Activated CD4-positive, alpha-beta T cell treated with anti-CD3 and anti-CD28 coated beads for 36 hours (primary cell): ENCODE measurements at regions not wholly inside any gene's neighbourhood (a gene's known extent, or its start where the extent isn't known, plus 50 kb on each side); places are given as distances from the start of the nearest gene placed in this dataset.

Experiments
- ATAC-seq: fragments of 200-7000 bp; cut with Tn5 transposase; one replicate; pipeline ENCODE4 v1.10.0; 2021; ENCODE audit warnings: mild to moderate bottlenecking, moderate library complexity
- CTCF ChIA-PET: fragments of 350-600 bp; sonication (Branson Sonifier 250); formaldehyde crosslinking; loops from one replicate; lab custom pipeline; 2021; ENCODE audit warnings: antibody characterized with exemption; lab: Charles Lee
- POLR2A ChIA-PET: fragments of 350-600 bp; sonication (Branson Sonifier 250); formaldehyde crosslinking; loops from one replicate; lab custom pipeline; 2021; ENCODE audit warnings: antibody characterized with exemption, inconsistent platforms; lab: Charles Lee
- DNase-seq: peaks from one replicate; pipeline ENCODE4 v3.0.0-alpha.2; 2020
- H3K27ac Mint-ChIP-seq: one replicate; pipeline ENCODE4 v1.8.0; 2021; ENCODE audit warnings: mixed read lengths
- H3K27me3 Mint-ChIP-seq: one replicate; pipeline ENCODE4 v1.8.0; 2021; ENCODE audit warnings: mixed read lengths
- H3K36me3 Mint-ChIP-seq: one replicate; pipeline ENCODE4 v1.8.0; 2021; ENCODE audit warnings: low read depth, mixed read lengths
- H3K4me1 Mint-ChIP-seq: one replicate; pipeline ENCODE4 v1.8.0; 2021; ENCODE audit warnings: mixed read lengths
- H3K4me3 Mint-ChIP-seq: one replicate; pipeline ENCODE4 v1.8.0; 2021; ENCODE audit warnings: mild to moderate bottlenecking, moderate library complexity, mixed read lengths
- H3K9me3 Mint-ChIP-seq: one replicate; pipeline ENCODE4 v1.8.0; 2021; ENCODE audit warnings: low read depth, mixed read lengths
- intact Hi-C, 2 experiments: fragments of 100-400 bp; cut with DNase I in 1 of 2; cut with micrococcal nuclease in 1 of 2; formaldehyde crosslinking; loops; one replicate each; pipeline versions ENCODE4 v1.14.2 to v1.15.1; 2022 to 2024; cut with DNase I, micrococcal nuclease

GRCh38 chr13:42396901-42397655 is 125.1 kb downstream of the AKAP11 start:
- Mint-ChIP-seq H3K9me3 (peaks cover 3% of the 10 kb centered on the region), H3K27ac (peak overlapping the region; percentile 100), H3K4me1 (peaks cover 85% of the 10 kb centered on the region), H3K36me3 (peaks cover 61% of the 10 kb centered on the region), H3K27me3 (no peaks in the 10 kb centered on the region), H3K4me3 (peak overlapping the region; percentile 80)
- POLR2A ChIA-PET, result interaction anchor here (0.9 to 5.4 kb wide), 10 partner anchors 9 to 594 kb away, joined by 3 to 53 read pairs (median 6); no protein-coding TSS in a partner anchor
- intact Hi-C loops, result loop anchor here (1.0 to 10.0 kb wide), 3 partner anchors 8 to 932 kb away; no protein-coding TSS in a partner anchor
- ATAC-seq, result no peak
- peak; percentile 46 for DNase-seq
- CTCF ChIA-PET, result interaction anchor here (0.6 to 1.7 kb wide), 6 partner anchors 7 to 100 kb away, joined by 3 to 5 read pairs (median 3); no protein-coding TSS in a partner anchor

GRCh38 chr13:42398533-42398932 is 126.6 kb downstream of the AKAP11 start:
- no peak for DNase-seq
- intact Hi-C loops, result loop anchor here in 1 of 2 experiments (10.0 kb wide), 2 partner anchors 656 to 934 kb away; no protein-coding TSS in a partner anchor
- peaks cover 81% of the 10 kb centered on the region for H3K4me1 Mint-ChIP-seq
- H3K36me3 Mint-ChIP-seq, result peaks cover 63% of the 10 kb centered on the region
- ATAC-seq, result no peak
- H3K9me3 Mint-ChIP-seq, result peaks cover 3% of the 10 kb centered on the region
- CTCF ChIA-PET, result interaction anchor here (0.6 kb wide), 1 partner anchor 99 kb away, joined by 4 read pairs; no protein-coding TSS in a partner anchor
- no peaks in the 10 kb centered on the region for H3K27me3 Mint-ChIP-seq
- H3K27ac Mint-ChIP-seq, result no peak overlapping the region
- no peak overlapping the region for H3K4me3 Mint-ChIP-seq
- POLR2A ChIA-PET, result no interaction called here

GRCh38 chr13:42400188-42400833 is 128.4 kb downstream of the AKAP11 start:
- POLR2A ChIA-PET, result no interaction called here
- peak overlapping the region; percentile 43 for H3K27ac Mint-ChIP-seq
- peaks cover 57% of the 10 kb centered on the region for H3K36me3 Mint-ChIP-seq

GRCh38 chr13:42401376-42401775 is 129.4 kb downstream of the AKAP11 start:
- POLR2A ChIA-PET, result no interaction called here
- intact Hi-C loops, result no loop called here
- Mint-ChIP-seq H3K4me1 (peaks cover 79% of the 10 kb centered on the region), H3K27ac (peak overlapping the region; percentile 58), H3K4me3 (no peak overlapping the region), H3K9me3 (peaks cover 3% of the 10 kb centered on the region), H3K36me3 (peaks cover 56% of the 10 kb centered on the region), H3K27me3 (no peaks in the 10 kb centered on the region)
- no peak for ATAC-seq
- DNase-seq, result no peak
- CTCF ChIA-PET, result interaction anchor here (0.9 kb wide), 1 partner anchor 48 kb away, joined by 4 read pairs; no protein-coding TSS in a partner anchor

More at GRCh38 chr13:42400188-42400833, 128.4 kb downstream of the AKAP11 start:
- no peak overlapping the region for H3K4me3 Mint-ChIP-seq
- H3K4me1 Mint-ChIP-seq, result peaks cover 76% of the 10 kb centered on the region
- ATAC-seq, result no peak
- intact Hi-C loops, result no loop called here
- no peaks in the 10 kb centered on the region for H3K27me3 Mint-ChIP-seq
- DNase-seq, result no peak
- H3K9me3 Mint-ChIP-seq, result peaks cover 3% of the 10 kb centered on the region
- CTCF ChIA-PET, result interaction anchor here (0.7 kb wide), 1 partner anchor 436 kb away, joined by 3 read pairs; no protein-coding TSS in a partner anchor

GRCh38 chr13:42405665-42406390 is 133.9 kb downstream of the AKAP11 start:
- CTCF ChIA-PET, result interaction anchor here (0.7 to 1.5 kb wide), 5 partner anchors 9 to 92 kb away, joined by 3 to 5 read pairs (median 4); no protein-coding TSS in a partner anchor
- DNase-seq (peak; percentile 83), ATAC-seq (peak; percentile 86)
- Mint-ChIP-seq H3K9me3 (no peaks in the 10 kb centered on the region), H3K4me1 (peaks cover 62% of the 10 kb centered on the region), H3K27me3 (no peaks in the 10 kb centered on the region), H3K27ac (peak overlapping the region; percentile 94), H3K4me3 (peak overlapping the region; percentile 48), H3K36me3 (peaks cover 44% of the 10 kb centered on the region)
- POLR2A ChIA-PET, result interaction anchor here (0.5 to 2.3 kb wide), 8 partner anchors 9 to 653 kb away, joined by 3 to 24 read pairs (median 5); no protein-coding TSS in a partner anchor
- intact Hi-C loops, result loop anchor here (1.0 to 5.0 kb wide), 7 partner anchors 9 to 129 kb away; no protein-coding TSS in a partner anchor

GRCh38 chr13:42409075-42409474 is 137.1 kb downstream of the AKAP11 start:
- intact Hi-C loops, result loop anchor here in 1 of 2 experiments (5.0 kb wide), 2 partner anchors 77 to 132 kb away; no protein-coding TSS in a partner anchor
- no peak for ATAC-seq
- peaks cover 41% of the 10 kb centered on the region for H3K36me3 Mint-ChIP-seq

GRCh38 chr13:42409551-42409950 is 137.6 kb downstream of the AKAP11 start:
- peaks cover 53% of the 10 kb centered on the region for H3K4me1 Mint-ChIP-seq
- H3K36me3 Mint-ChIP-seq, result peaks cover 42% of the 10 kb centered on the region
- H3K27ac Mint-ChIP-seq, result no peak overlapping the region
- DNase-seq, result no peak
- H3K4me3 Mint-ChIP-seq, result no peak overlapping the region
- ChIA-PET CTCF (interaction anchor here (1.5 kb wide), 1 partner anchor 17 kb away, joined by 3 read pairs; no protein-coding TSS in a partner anchor), POLR2A (no interaction called here)
- no peaks in the 10 kb centered on the region for H3K27me3 Mint-ChIP-seq
- intact Hi-C loops, result loop anchor here in 1 of 2 experiments (5.0 kb wide), 2 partner anchors 77 to 132 kb away; no protein-coding TSS in a partner anchor
- no peak for ATAC-seq
- no peaks in the 10 kb centered on the region for H3K9me3 Mint-ChIP-seq

More at GRCh38 chr13:42409075-42409474, 137.1 kb downstream of the AKAP11 start:
- DNase-seq, result no peak
- Mint-ChIP-seq H3K4me3 (no peak overlapping the region), H3K27ac (no peak overlapping the region), H3K9me3 (no peaks in the 10 kb centered on the region), H3K27me3 (no peaks in the 10 kb centered on the region), H3K4me1 (peaks cover 56% of the 10 kb centered on the region)
- ChIA-PET POLR2A (no interaction called here), CTCF (interaction anchor here (1.5 kb wide), 1 partner anchor 16 kb away, joined by 3 read pairs; no protein-coding TSS in a partner anchor)

- DNase-seq (no peak), ATAC-seq (no peak)
- Mint-ChIP-seq H3K4me3 (no peak overlapping the region), H3K27me3 (no peaks in the 10 kb centered on the region), H3K9me3 (no peaks in the 10 kb centered on the region), H3K27ac (no peak overlapping the region), H3K4me1 (peaks cover 28% of the 10 kb centered on the region), H3K36me3 (peaks cover 35% of the 10 kb centered on the region)
- intact Hi-C loops, result no loop called here
- CTCF ChIA-PET, result interaction anchor here (0.7 to 1.4 kb wide), 3 partner anchors 40 to 139 kb away, joined by 3 read pairs; no protein-coding TSS in a partner anchor
- POLR2A ChIA-PET, result no interaction called here
Observed at GRCh38 chr13:42412812-42413483, 141.0 kb downstream of the AKAP11 start.

GRCh38 chr13:42413484-42413815 is 141.5 kb downstream of the AKAP11 start:
- H3K27ac Mint-ChIP-seq, result no peak overlapping the region
- ATAC-seq, result no peak
- ChIA-PET POLR2A (no interaction called here), CTCF (interaction anchor here (0.7 to 1.4 kb wide), 5 partner anchors 25 to 139 kb away, joined by 3 to 5 read pairs (median 3); no protein-coding TSS in a partner anchor)
- H3K9me3 Mint-ChIP-seq, result no peaks in the 10 kb centered on the region
- H3K36me3 Mint-ChIP-seq, result peaks cover 30% of the 10 kb centered on the region
- H3K4me1 Mint-ChIP-seq, result peaks cover 27% of the 10 kb centered on the region
- H3K27me3 Mint-ChIP-seq, result no peaks in the 10 kb centered on the region
- intact Hi-C loops, result no loop called here
- DNase-seq, result no peak
- H3K4me3 Mint-ChIP-seq, result no peak overlapping the region

- CTCF ChIA-PET, result no interaction called here
- no peak overlapping the region for H3K27ac Mint-ChIP-seq
Observed at GRCh38 chr13:42417626-42418025, 145.7 kb downstream of the AKAP11 start.

More at GRCh38 chr13:42417626-42418025, 145.7 kb downstream of the AKAP11 start:
- DNase-seq (no peak), ATAC-seq (no peak)
- peaks cover 24% of the 10 kb centered on the region for H3K36me3 Mint-ChIP-seq
- H3K4me3 Mint-ChIP-seq, result no peak overlapping the region
- no peaks in the 10 kb centered on the region for H3K9me3 Mint-ChIP-seq
- POLR2A ChIA-PET, result no interaction called here
- H3K27me3 Mint-ChIP-seq, result no peaks in the 10 kb centered on the region
- H3K4me1 Mint-ChIP-seq, result peaks cover 41% of the 10 kb centered on the region
- intact Hi-C loops, result no loop called here
